ENCODE measurements at regions not wholly inside any gene's neighbourhood (a gene's known extent, or its start where the extent isn't known, plus 50 kb on each side); places are given as distances from the start of the nearest gene placed in this dataset.
"Not testable (repeated sequence)": the region's sequence is repeated elsewhere in the genome, so short reads cannot be mapped to it uniquely, and the experiment has no call there.

GRCh38 chr7:55705728-55706450, 133.6 kb upstream of the VOPP1 start:
- not testable (repeated sequence) for TF ChIP-seq POLR2A, CTCF (IDR thresholded peaks at IDR 0.05)

Data from thyroid gland (tissue), 4 donors.